GM18505 (cell line): ENCODE measurements at regions not wholly inside any gene's neighbourhood (a gene's known extent, or its start where the extent isn't known, plus 50 kb on each side); places are given as distances from the start of the nearest gene placed in this dataset.

Experiments used
- ATAC-seq: cut with Tn5 transposase; IDR thresholded peaks from one replicate; pipeline ENCODE4 v1.9.1; 2021; ENCODE audit not compliant: unreplicated experiment
- POLR2A ChIP-seq: IDR thresholded peaks from 4 replicates; pipeline ENCODE4 v1.6.1; 2011; ENCODE audit warnings: borderline replicate concordance; ENCODE audit not compliant: insufficient read depth, insufficient read length; ENCODE audit errors: extremely low read depth

GRCh38 chr1:200282497-200283122, 127.2 kb downstream of the ZNF281 start:
- no peak for ATAC-seq
- TF ChIP-seq POLR2A: no peak

DNA sequence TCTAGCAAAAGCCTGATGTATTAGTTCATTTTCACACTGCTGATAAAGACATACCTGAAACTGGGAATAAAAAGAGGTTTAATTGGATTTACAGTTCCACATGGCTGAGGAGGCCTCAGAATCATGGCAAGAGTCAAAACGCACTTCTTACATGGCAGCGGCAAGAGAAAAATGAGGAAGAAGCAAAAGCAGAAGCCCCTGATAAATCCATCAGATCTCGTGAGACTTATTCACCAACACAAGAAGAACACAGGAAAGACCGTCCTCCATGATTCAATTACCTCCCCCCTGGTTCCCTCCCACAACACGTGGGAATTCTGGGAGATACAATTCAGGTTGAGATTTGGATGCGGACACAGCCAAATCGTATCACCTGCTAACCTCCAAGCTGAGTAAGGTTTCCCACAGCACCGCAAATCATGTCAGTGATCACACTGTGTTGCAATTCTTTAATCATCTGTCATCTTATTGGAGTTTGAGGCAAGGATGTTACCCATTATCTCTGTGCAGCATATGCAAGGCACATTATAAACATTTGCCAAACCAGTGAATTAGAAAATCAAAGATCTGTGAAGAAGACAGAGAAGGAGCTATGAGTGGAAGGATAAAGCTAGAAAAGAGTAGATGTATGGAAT, 128.5 kb downstream of the ZNF281 start:
- ATAC-seq: no peak
- TF ChIP-seq POLR2A: no peak

DNA sequence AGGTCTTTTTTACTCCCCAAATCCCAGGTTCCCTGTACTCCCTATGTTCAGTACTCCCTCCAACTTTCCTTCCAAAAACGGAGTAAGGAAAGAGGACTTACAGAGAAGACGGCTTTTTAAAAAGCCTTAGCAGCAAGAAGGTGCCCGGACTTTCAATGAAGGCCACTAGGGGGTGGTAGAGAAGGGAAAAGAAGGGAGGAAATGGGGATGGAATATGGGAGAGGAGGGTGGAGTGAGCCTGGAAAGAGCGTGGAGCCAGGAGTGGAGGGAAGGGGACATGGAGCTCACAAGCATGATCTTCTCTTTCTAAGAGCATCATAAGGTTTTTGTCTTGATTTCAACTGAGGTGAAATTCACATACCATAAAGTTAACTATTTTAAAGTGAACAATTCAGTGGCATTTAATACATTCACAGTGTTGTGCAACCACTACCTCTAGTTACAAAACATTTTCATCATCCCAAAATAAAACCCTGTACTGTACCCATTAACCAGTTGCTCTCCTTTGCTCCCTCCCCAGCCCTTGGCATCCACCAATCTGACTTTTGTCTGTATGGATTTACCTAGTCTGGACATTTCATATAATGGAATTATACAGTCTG, 129.9 kb downstream of the ZNF281 start:
- no peak for TF ChIP-seq POLR2A

GRCh38 chr1:200275816-200276453, 133.9 kb downstream of the ZNF281 start:
- ATAC-seq: no peak
- no peak for TF ChIP-seq POLR2A

More for the DNA sequence above, 129.9 kb downstream of the ZNF281 start:
- no peak for ATAC-seq

- no peak for ATAC-seq
- no peak for TF ChIP-seq POLR2A
These were observed 134.4 kb downstream of the ZNF281 start for GRCh38 chr1:200275415-200275814.

GRCh38 chr1:200274116-200274515, 135.7 kb downstream of the ZNF281 start:
- no peak for ATAC-seq
- no peak for TF ChIP-seq POLR2A

GRCh38 chr1:200272481-200273068, 137.3 kb downstream of the ZNF281 start:
- ATAC-seq: no peak
- no peak for TF ChIP-seq POLR2A

DNA sequence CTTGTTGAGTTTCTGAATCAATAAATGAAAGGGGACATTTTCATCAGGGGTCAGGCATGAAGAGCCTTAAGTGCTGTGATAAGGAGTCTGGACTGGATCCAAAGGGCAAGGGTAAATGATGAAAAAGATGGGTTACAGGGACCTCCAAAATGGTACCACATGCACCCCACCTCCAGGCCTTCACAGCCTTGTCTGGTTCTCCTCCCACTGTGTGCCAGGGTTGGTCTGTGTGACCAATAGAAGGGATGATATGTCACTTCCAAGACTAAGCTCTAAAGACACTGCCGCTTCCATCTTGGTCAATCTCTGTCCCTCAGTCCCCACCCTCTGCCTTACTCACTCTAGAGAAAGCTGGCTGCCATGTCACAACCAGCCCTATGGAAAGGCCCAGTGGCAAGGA, 140.6 kb downstream of the ZNF281 start:
- no peak for TF ChIP-seq POLR2A
- no peak for ATAC-seq

GRCh38 chr1:200267937-200268336, 141.9 kb downstream of the ZNF281 start:
- ATAC-seq: no peak
- no peak for TF ChIP-seq POLR2A

DNA sequence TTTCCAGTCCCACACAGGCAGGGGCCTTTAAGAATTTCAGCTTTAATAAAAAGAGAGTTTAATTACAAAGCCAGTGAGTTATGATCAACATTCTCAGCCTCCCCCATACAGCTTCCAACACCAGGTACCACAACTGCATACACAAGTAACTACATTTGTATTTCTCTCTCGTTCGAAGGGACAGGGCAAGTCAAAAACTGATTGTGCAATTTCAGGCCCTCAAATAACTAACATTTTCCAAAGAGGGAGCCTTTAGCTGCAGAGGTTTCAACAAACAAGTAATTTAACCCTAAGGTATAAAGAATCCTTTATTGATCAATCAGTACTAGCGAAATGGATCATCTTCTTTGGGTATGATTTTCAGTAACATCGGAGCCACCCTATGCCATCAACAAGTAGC, 142.4 kb downstream of the ZNF281 start:
- no peak for TF ChIP-seq POLR2A
- ATAC-seq: no peak

- no peak for ATAC-seq
- no peak for TF ChIP-seq POLR2A
These were observed 143.0 kb downstream of the ZNF281 start for GRCh38 chr1:200266871-200267270.

GRCh38 chr1:200265881-200266280, 144.0 kb downstream of the ZNF281 start:
- no peak for TF ChIP-seq POLR2A
- ATAC-seq: no peak

GRCh38 chr1:200265104-200265503, 144.7 kb downstream of the ZNF281 start:
- no peak for ATAC-seq
- TF ChIP-seq POLR2A: no peak
